ENCODE measurements at regions not wholly inside any gene's neighbourhood (a gene's known extent, or its start where the extent isn't known, plus 50 kb on each side); places are given as distances from the start of the nearest gene placed in this dataset.

- H3K27me3 Mint-ChIP-seq (ENCODE audit: low read depth): no peaks in the 10 kb centered on the region
Measured at GRCh38 chr2:220347626-220348025, 720.2 kb downstream of the SLC4A3 start.

More at GRCh38 chr2:220347626-220348025, 720.2 kb downstream of the SLC4A3 start:
- no peak overlapping the region for H2BK12ac ChIP-seq (ENCODE audit: insufficient read length, low read depth, low read length)
- H2BK5ac ChIP-seq (ENCODE audit: insufficient read length, low read length): no peak overlapping the region
- H3K14ac ChIP-seq (ENCODE audit: insufficient read depth, low read length): no peak overlapping the region
- no peaks in the 10 kb centered on the region for H3K79me2 ChIP-seq (ENCODE audit: insufficient read depth, low read length)
- Mint-ChIP-seq H3K4me3 (no peak overlapping the region), H3K36me3 (ENCODE audit: insufficient read depth in 1 of 3, low read depth in 3 of 3) (no peaks in the 10 kb centered on the region; a peak in 1 of 7 replicates), H3K4me1 (peaks cover 2 to 4% of the 10 kb centered on the region in 2 experiments; a peak in 1 of 4 replicates), H3K9me3 (no peaks in the 10 kb centered on the region), H3K27ac (no peak overlapping the region)
- no peak overlapping the region for H3K18ac ChIP-seq (ENCODE audit: insufficient read length, low read depth, low read length)
- H2BK15ac ChIP-seq (ENCODE audit: low read depth, low read length): no peak overlapping the region
- H4K5ac ChIP-seq (ENCODE audit: insufficient read length, low read depth, low read length): no peak overlapping the region
- WGBS (ENCODE audit: extremely low coverage, insufficient read length, low lambda C conversion rate): no CpG with 5 or more reads among the region's 2 CpGs
- H3K4me2 ChIP-seq (ENCODE audit: insufficient read depth, insufficient read length, low read length): no peak overlapping the region
- H4K91ac ChIP-seq (ENCODE audit: insufficient read length, low read depth, low read length): no peak overlapping the region
- no peak overlapping the region for H2AFZ ChIP-seq (ENCODE audit: low read length)
- no peak overlapping the region for H4K8ac ChIP-seq (replicated peaks; ENCODE audit: insufficient read length, low read depth, low read length)
- H3T11ph ChIP-seq (ENCODE audit: low read length): no peak overlapping the region
- H3K4ac ChIP-seq (ENCODE audit: low read depth, low read length): no peak overlapping the region
- H2BK20ac ChIP-seq (ENCODE audit: low read depth, low read length, poor library complexity, severe bottlenecking): no peak overlapping the region
- no peak overlapping the region for H3K56ac ChIP-seq (ENCODE audit: insufficient read length, low read depth, low read length)
- H3K9me3 ChIP-seq (ENCODE audit: control insufficient read depth, low read depth, low read length): no peaks in the 10 kb centered on the region
- H2AK5ac ChIP-seq (ENCODE audit: insufficient read length, low read length): no peak overlapping the region
- H4K20me1 ChIP-seq (ENCODE audit: control insufficient read depth, insufficient read depth, insufficient read length): no peaks in the 10 kb centered on the region
- H3K23ac ChIP-seq (ENCODE audit: insufficient read length, low read depth, low read length): no peak overlapping the region
- H3K79me1 ChIP-seq (ENCODE audit: insufficient read depth, low read depth, low read length, poor library complexity, severe bottlenecking): no peaks in the 10 kb centered on the region
- no peaks in the 10 kb centered on the region for H3K27me3 ChIP-seq (ENCODE audit: insufficient read depth, low read length)
- no peak for TF ChIP-seq CTCF (conservative IDR thresholded peaks at IDR 0.05)
- no peak overlapping the region for H3K9ac ChIP-seq (ENCODE audit: extremely low read depth, insufficient read length, low read length)
- H3K4me1 ChIP-seq (ENCODE audit: insufficient read depth, low read length): no peaks in the 10 kb centered on the region
- H3K23me2 ChIP-seq (ENCODE audit: insufficient read length, low read depth, low read length, poor library complexity, severe bottlenecking): no peaks in the 10 kb centered on the region
- no peak overlapping the region for H3K27ac ChIP-seq (ENCODE audit: insufficient read length, low read depth, low read length)
- no peak for DNase-seq
- H2BK120ac ChIP-seq (ENCODE audit: low read depth, low read length, poor library complexity, severe bottlenecking): no peak overlapping the region
